SK-N-MC (cell line): ENCODE measurements at regions not wholly inside any gene's neighbourhood (a gene's known extent, or its start where the extent isn't known, plus 50 kb on each side); places are given as distances from the start of the nearest gene placed in this dataset.

ENCODE experiments used
- DNase-seq: peaks from one replicate; pipeline ENCODE4 v3.0.0-alpha.2; 2011; ENCODE audit warnings: low read depth, low spot score
- H3K27ac ChIP-seq: fragments of 200-600 bp; sonication (generic); 2 replicates; pipeline ENCODE4 v1.5.1; 2016; ENCODE audit warnings: mixed run types
- H3K36me3 ChIP-seq: fragments of 200-600 bp; sonication (generic); 2 replicates; pipeline ENCODE4 v1.6.1; 2017; ENCODE audit warnings: antibody characterized with exemption, low read length, mixed read lengths; ENCODE audit not compliant: insufficient read depth
- H3K4me3 ChIP-seq: fragments of 200-600 bp; sonication (generic); 2 replicates; pipeline ENCODE4 v1.5.1; 2016
- H3K9ac ChIP-seq: fragments of 200-600 bp; sonication (generic); 2 replicates; pipeline ENCODE4 v1.8.0; 2017; ENCODE audit warnings: mixed run types, mixed read lengths; ENCODE audit not compliant: insufficient read length
- H3K9me3 ChIP-seq: fragments of 200-600 bp; sonication (generic); 2 replicates; pipeline ENCODE4 v1.6.1; 2017; ENCODE audit warnings: low read depth, mild to moderate bottlenecking, antibody characterized with exemption, low read length, moderate library complexity, mixed read lengths
- EZH2 ChIP-seq: fragments of 200-600 bp; sonication (generic); IDR thresholded peaks from one replicate; pipeline ENCODE4 v1.6.1; 2017; ENCODE audit warnings: antibody characterized with exemption
- FOXP2 ChIP-seq: optimal IDR thresholded peaks from 2 replicates; pipeline ENCODE3; 2011; ENCODE audit warnings: mild to moderate bottlenecking, moderate library complexity; ENCODE audit not compliant: insufficient read depth; ENCODE audit errors: extremely low read length, control extremely low read depth
- POLR2AphosphoS5 ChIP-seq: IDR thresholded peaks from 2 replicates; pipeline ENCODE4 v1.6.1; 2012; ENCODE audit warnings: mild to moderate bottlenecking, low read depth, low read length, borderline replicate concordance

- Histone ChIP-seq H3K27ac (no peak overlapping the region), H3K36me3 (no peaks in the 10 kb centered on the region), H3K9ac (no peak overlapping the region), H3K4me3 (no peak overlapping the region), H3K9me3 (no peaks in the 10 kb centered on the region)
- DNase-seq, result no peak
- TF ChIP-seq EZH2 (no peak), FOXP2 (no peak), POLR2AphosphoS5 (no peak)
Measured at GRCh38 chr10:8128511-8128910, 74.0 kb downstream of the GATA3 start.

- Histone ChIP-seq H3K4me3 (no peak overlapping the region), H3K36me3 (no peaks in the 10 kb centered on the region), H3K9me3 (no peaks in the 10 kb centered on the region), H3K9ac (no peak overlapping the region), H3K27ac (no peak overlapping the region)
- TF ChIP-seq POLR2AphosphoS5 (no peak), FOXP2 (no peak), EZH2 (no peak)
- no peak for DNase-seq
Measured at GRCh38 chr10:8129438-8129837, 75.0 kb downstream of the GATA3 start.

GRCh38 chr10:8130973-8131911 is 76.8 kb downstream of the GATA3 start:
- Histone ChIP-seq H3K4me3 (no peak overlapping the region), H3K9me3 (no peaks in the 10 kb centered on the region), H3K27ac (no peak overlapping the region), H3K9ac (no peak overlapping the region), H3K36me3 (no peaks in the 10 kb centered on the region)
- DNase-seq, result no peak
- TF ChIP-seq FOXP2 (no peak), POLR2AphosphoS5 (no peak), EZH2 (no peak)

GRCh38 chr10:8133146-8133545 is 78.7 kb downstream of the GATA3 start:
- Histone ChIP-seq H3K36me3 (no peaks in the 10 kb centered on the region), H3K9ac (no peak overlapping the region), H3K9me3 (no peaks in the 10 kb centered on the region), H3K27ac (no peak overlapping the region), H3K4me3 (no peak overlapping the region)
- no peak for TF ChIP-seq FOXP2
- no peak for TF ChIP-seq POLR2AphosphoS5
- TF ChIP-seq EZH2, result no peak
- no peak for DNase-seq

- Histone ChIP-seq H3K9ac (no peak overlapping the region), H3K4me3 (no peak overlapping the region), H3K9me3 (no peaks in the 10 kb centered on the region), H3K27ac (no peak overlapping the region), H3K36me3 (no peaks in the 10 kb centered on the region)
- no peak for TF ChIP-seq FOXP2
- no peak for DNase-seq
Measured at GRCh38 chr10:8136736-8137135, 82.2 kb downstream of the GATA3 start.

GRCh38 chr10:8137272-8137681 is 82.8 kb downstream of the GATA3 start:
- Histone ChIP-seq H3K9ac (no peak overlapping the region), H3K27ac (no peak overlapping the region), H3K9me3 (no peaks in the 10 kb centered on the region), H3K36me3 (no peaks in the 10 kb centered on the region), H3K4me3 (no peak overlapping the region)
- TF ChIP-seq EZH2 (no peak), FOXP2 (no peak), POLR2AphosphoS5 (no peak)
- no peak for DNase-seq

- TF ChIP-seq FOXP2 (no peak), EZH2 (no peak), POLR2AphosphoS5 (no peak)
- Histone ChIP-seq H3K36me3 (no peaks in the 10 kb centered on the region), H3K9me3 (no peaks in the 10 kb centered on the region), H3K4me3 (no peak overlapping the region), H3K27ac (no peak overlapping the region), H3K9ac (no peak overlapping the region)
- DNase-seq, result no peak
Measured at GRCh38 chr10:8137726-8138125, 83.2 kb downstream of the GATA3 start.

GRCh38 chr10:8138471-8138870 is 84.0 kb downstream of the GATA3 start:
- Histone ChIP-seq H3K36me3 (no peaks in the 10 kb centered on the region), H3K9me3 (no peaks in the 10 kb centered on the region), H3K27ac (no peak overlapping the region), H3K9ac (no peak overlapping the region), H3K4me3 (no peak overlapping the region)
- TF ChIP-seq POLR2AphosphoS5 (no peak), FOXP2 (no peak), EZH2 (no peak)
- DNase-seq, result no peak

- H3K9me3 ChIP-seq, result no peaks in the 10 kb centered on the region
- DNase-seq, result no peak
- H3K9ac ChIP-seq, result no peak overlapping the region
- H3K36me3 ChIP-seq, result no peaks in the 10 kb centered on the region
- no peak overlapping the region for H3K4me3 ChIP-seq
- H3K27ac ChIP-seq, result no peak overlapping the region
- no peak for TF ChIP-seq EZH2
- TF ChIP-seq POLR2AphosphoS5, result no peak
- no peak for TF ChIP-seq FOXP2
Measured at GRCh38 chr10:8144496-8144895, 90.0 kb downstream of the GATA3 start.
